GM18519 (cell line): ENCODE measurements at regions not wholly inside any gene's neighbourhood (a gene's known extent, or its start where the extent isn't known, plus 50 kb on each side); places are given as distances from the start of the nearest gene placed in this dataset.

Experiments
- ATAC-seq: cut with Tn5 transposase; IDR thresholded peaks from one replicate; pipeline ENCODE4 v1.9.1; 2021; ENCODE audit warnings: mild to moderate bottlenecking, moderate library complexity; ENCODE audit not compliant: unreplicated experiment, low FRiP score

GRCh38 chr21:27421654-27422053 is 454.8 kb upstream of the ADAMTS5 start:
- no peak for ATAC-seq

GRCh38 chr21:27419153-27419552 is 452.3 kb upstream of the ADAMTS5 start:
- ATAC-seq: no peak

- no peak for ATAC-seq
Measured at GRCh38 chr21:27418346-27418745, 451.5 kb upstream of the ADAMTS5 start.

- ATAC-seq: no peak
Measured at GRCh38 chr21:27412530-27412929, 445.6 kb upstream of the ADAMTS5 start.

- no peak for ATAC-seq
Measured at GRCh38 chr21:27408826-27409225, 441.9 kb upstream of the ADAMTS5 start.

GRCh38 chr21:27407271-27407670 is 440.4 kb upstream of the ADAMTS5 start:
- ATAC-seq: no peak

GRCh38 chr21:27406300-27407009 is 439.6 kb upstream of the ADAMTS5 start:
- ATAC-seq: no peak

GRCh38 chr21:27403011-27403410 is 436.1 kb upstream of the ADAMTS5 start:
- ATAC-seq: no peak

GRCh38 chr21:27400045-27400444 is 433.2 kb upstream of the ADAMTS5 start:
- no peak for ATAC-seq

GRCh38 chr21:27397578-27397977 is 430.7 kb upstream of the ADAMTS5 start:
- ATAC-seq: no peak

- no peak for ATAC-seq
Measured at GRCh38 chr21:27393726-27394125, 426.8 kb upstream of the ADAMTS5 start.

- no peak for ATAC-seq
Measured at GRCh38 chr21:27391990-27392389, 425.1 kb upstream of the ADAMTS5 start.

GRCh38 chr21:27390384-27390783 is 423.5 kb upstream of the ADAMTS5 start:
- no peak for ATAC-seq

GRCh38 chr21:27388825-27389224 is 421.9 kb upstream of the ADAMTS5 start:
- ATAC-seq: no peak

GRCh38 chr21:27382404-27382803 is 415.5 kb upstream of the ADAMTS5 start:
- ATAC-seq: no peak

- no peak for ATAC-seq
Measured at GRCh38 chr21:27380303-27380702, 413.4 kb upstream of the ADAMTS5 start.

GRCh38 chr21:27379354-27379753 is 412.5 kb upstream of the ADAMTS5 start:
- no peak for ATAC-seq

GRCh38 chr21:27372381-27372780 is 405.5 kb upstream of the ADAMTS5 start:
- no peak for ATAC-seq

GRCh38 chr21:27371975-27372331 is 405.1 kb upstream of the ADAMTS5 start:
- ATAC-seq: no peak

GRCh38 chr21:27371115-27371974 is 404.5 kb upstream of the ADAMTS5 start:
- ATAC-seq: no peak

GRCh38 chr21:27369978-27370571 is 403.2 kb upstream of the ADAMTS5 start:
- no peak for ATAC-seq

- ATAC-seq: no peak
Measured at GRCh38 chr21:27369234-27369633, 402.3 kb upstream of the ADAMTS5 start.
